Midbrain (tissue), 1 donor: ENCODE measurements at regions not wholly inside any gene's neighbourhood (a gene's known extent, or its start where the extent isn't known, plus 50 kb on each side); places are given as distances from the start of the nearest gene placed in this dataset.

ENCODE experiments used
- DNase-seq: peaks from one replicate; lab custom pipeline; 2025; lab: John Stamatoyannopoulos, UW

- no peak for DNase-seq
These were observed 277.8 kb downstream of the EIPR1 start for GRCh38 chr2:3099860-3100234.

- no peak for DNase-seq
These were observed 278.3 kb downstream of the EIPR1 start for GRCh38 chr2:3099145-3099859.

GRCh38 chr2:3098231-3098630 is 279.4 kb downstream of the EIPR1 start:
- no peak for DNase-seq

- no peak for DNase-seq
These were observed 279.8 kb downstream of the EIPR1 start for GRCh38 chr2:3097804-3098203.

- DNase-seq, result no peak
These were observed 282.3 kb downstream of the EIPR1 start for GRCh38 chr2:3094999-3095958.

GRCh38 chr2:3094318-3094717 is 283.3 kb downstream of the EIPR1 start:
- no peak for DNase-seq

- DNase-seq, result no peak
These were observed 285.9 kb downstream of the EIPR1 start for GRCh38 chr2:3091696-3092095.

- DNase-seq, result no peak
These were observed 294.9 kb downstream of the EIPR1 start for GRCh38 chr2:3082705-3083104.

- DNase-seq, result no peak
These were observed 297.4 kb downstream of the EIPR1 start for GRCh38 chr2:3079959-3080948.

GRCh38 chr2:3079466-3079865 is 298.2 kb downstream of the EIPR1 start:
- DNase-seq, result no peak

GRCh38 chr2:3078684-3079083 is 298.9 kb downstream of the EIPR1 start:
- DNase-seq, result no peak

- DNase-seq, result no peak
These were observed 300.6 kb downstream of the EIPR1 start for GRCh38 chr2:3076848-3077642.

GRCh38 chr2:3075991-3076340 is 301.7 kb downstream of the EIPR1 start:
- DNase-seq, result no peak

- DNase-seq, result no peak
These were observed 302.2 kb downstream of the EIPR1 start for GRCh38 chr2:3075316-3075990.

GRCh38 chr2:3073704-3074103 is 303.9 kb downstream of the EIPR1 start:
- DNase-seq, result no peak

GRCh38 chr2:3073041-3073595 is 304.5 kb downstream of the EIPR1 start:
- DNase-seq, result no peak

GRCh38 chr2:3071685-3072263 is 305.8 kb downstream of the EIPR1 start:
- no peak for DNase-seq

GRCh38 chr2:3066831-3067230 is 310.8 kb downstream of the EIPR1 start:
- no peak for DNase-seq

- no peak for DNase-seq
These were observed 311.7 kb downstream of the EIPR1 start for GRCh38 chr2:3065928-3066327.
